Right cardiac atrium (tissue), 5 donors: ENCODE measurements at regions not wholly inside any gene's neighbourhood (a gene's known extent, or its start where the extent isn't known, plus 50 kb on each side); places are given as distances from the start of the nearest gene placed in this dataset.

Source experiments
- ATAC-seq, 2 donors: fragments of 200-7000 bp; cut with Tn5 transposase; one replicate each; pipeline versions ENCODE4 v1.8.0 to v1.9.1; 2020; ENCODE audit warnings: moderate library complexity in 2 of 2, mild to moderate bottlenecking in 1 of 2
- DNase-seq, 3 donors: peaks; one replicate each; pipeline ENCODE4 v3.0.0-alpha.2; 2020
- H3K27ac ChIP-seq: one replicate; pipeline ENCODE4 v1.5.1; 2013; ENCODE audit warnings: mild to moderate bottlenecking, low read length, control low read depth, moderate library complexity
- H3K27me3 ChIP-seq: one replicate; pipeline ENCODE4 v1.6.1; 2013; ENCODE audit not compliant: control insufficient read depth, insufficient read depth
- H3K4me1 ChIP-seq: one replicate; pipeline ENCODE4 v1.6.1; 2013; ENCODE audit warnings: low read length; ENCODE audit not compliant: control insufficient read depth, insufficient read depth
- H3K4me3 ChIP-seq: one replicate; pipeline ENCODE4 v1.5.1; 2013; ENCODE audit warnings: low read length, control low read depth
- H3K9me3 ChIP-seq: one replicate; pipeline ENCODE4 v1.6.1; 2013; ENCODE audit warnings: low read length; ENCODE audit not compliant: control insufficient read depth
- WGBS: extraction: QIAGEN DNeasy Blood & Tissue Kit; methylation state at CpG from one replicate; pipeline ENCODE4 v1.1.7; 2013; 5-methylcytosine and 5-hydroxymethylcytosine counted together
- intact Hi-C, 4 donors: fragments of 100-400 bp; cut with DNase I; formaldehyde crosslinking; loops; one replicate each; pipeline versions ENCODE4 v1.11.0 to v1.14.0; 2022 to 2023
- donor health status: healthy with polysubstance abuse.
- donor health status: DM: no; HTN: yes; CAD: no.
- donor health status: DM: no; HTN: no; CAD: no.
- donor health status: DM: no; HTN: yes; CAD: no; lungs with severe emphysema.
- donor health status: DM: yes; HTN: yes; CAD: no.

- DNase-seq (no peak), ATAC-seq (no peak)
- Histone ChIP-seq H3K4me3 (no peak overlapping the region), H3K27ac (no peak overlapping the region), H3K9me3 (no peaks in the 10 kb centered on the region), H3K4me1 (no peaks in the 10 kb centered on the region), H3K27me3 (no peaks in the 10 kb centered on the region)
- intact Hi-C loops, result no loop called here
- 83% methylated on average over 5 of the region's 5 CpGs for WGBS
Measured at GRCh38 chr2:104635608-104636007, 218.3 kb upstream of the POU3F3 start.

- WGBS, result 71% methylated on average over 7 of the region's 7 CpGs
- Histone ChIP-seq H3K9me3 (no peaks in the 10 kb centered on the region), H3K4me3 (no peak overlapping the region), H3K27me3 (no peaks in the 10 kb centered on the region), H3K4me1 (no peaks in the 10 kb centered on the region), H3K27ac (no peak overlapping the region)
- ATAC-seq, result no peak
- intact Hi-C loops, result no loop called here
- DNase-seq, result no peak
Measured at GRCh38 chr2:104638190-104638858, 215.6 kb upstream of the POU3F3 start.

DNA sequence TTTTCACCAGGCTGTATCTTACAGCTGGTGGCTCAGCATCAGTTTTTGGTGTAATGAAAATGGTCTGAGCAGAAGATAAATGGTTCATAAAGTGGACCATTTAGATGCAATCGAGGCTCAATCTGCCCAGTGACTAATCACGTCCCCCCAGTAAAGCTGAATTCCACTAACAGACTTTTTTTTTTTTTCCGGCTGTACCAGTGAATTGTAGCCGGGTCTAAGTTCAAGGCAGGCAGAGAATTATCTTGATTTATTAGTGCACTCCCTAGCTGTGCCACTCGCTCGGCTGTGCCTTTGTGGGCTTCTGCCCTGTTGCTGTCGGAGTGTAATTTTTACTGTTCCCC, 215.1 kb upstream of the POU3F3 start:
- WGBS, result 76% methylated on average over 7 of the region's 7 CpGs
- H3K4me1 ChIP-seq, result no peaks in the 10 kb centered on the region
- no peak for ATAC-seq
- DNase-seq, result no peak
- no peak overlapping the region for H3K27ac ChIP-seq
- H3K4me3 ChIP-seq, result no peak overlapping the region
- no peaks in the 10 kb centered on the region for H3K27me3 ChIP-seq
- no peaks in the 10 kb centered on the region for H3K9me3 ChIP-seq
- intact Hi-C loops, result no loop called here

- ATAC-seq (no peak), DNase-seq (no peak)
- intact Hi-C loops, result no loop called here
- Histone ChIP-seq H3K4me3 (no peak overlapping the region), H3K27me3 (no peaks in the 10 kb centered on the region), H3K4me1 (no peaks in the 10 kb centered on the region), H3K9me3 (no peaks in the 10 kb centered on the region), H3K27ac (no peak overlapping the region)
- WGBS, result 53% methylated on average over 2 of the region's 2 CpGs
Measured at GRCh38 chr2:104641786-104642185, 212.1 kb upstream of the POU3F3 start.

DNA sequence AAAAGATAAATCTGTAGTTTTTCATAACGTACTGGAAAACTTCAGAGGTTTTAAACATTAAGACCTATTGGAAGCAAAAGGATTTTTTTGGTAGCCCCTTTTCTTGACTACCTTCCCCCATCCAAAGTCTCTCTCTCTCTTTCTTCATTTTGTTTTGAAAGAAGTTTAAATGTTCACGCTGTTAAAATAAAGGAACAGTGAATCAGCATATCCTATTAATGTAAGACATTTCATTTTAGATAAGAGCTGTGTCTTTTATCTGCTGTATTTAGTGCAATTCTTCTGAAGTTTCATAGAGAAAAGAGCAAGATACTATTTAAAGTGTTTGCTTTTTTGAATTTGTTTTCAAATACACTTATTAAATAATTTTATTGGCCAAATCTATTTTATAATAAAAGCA, 205.5 kb upstream of the POU3F3 start:
- no peak overlapping the region for H3K27ac ChIP-seq
- no peaks in the 10 kb centered on the region for H3K4me1 ChIP-seq
- WGBS, result 52% methylated on average over 2 of the region's 2 CpGs
- no peak overlapping the region for H3K4me3 ChIP-seq
- DNase-seq, result no peak
- intact Hi-C loops, result no loop called here
- H3K9me3 ChIP-seq, result no peaks in the 10 kb centered on the region
- H3K27me3 ChIP-seq, result no peaks in the 10 kb centered on the region
- no peak for ATAC-seq

DNA sequence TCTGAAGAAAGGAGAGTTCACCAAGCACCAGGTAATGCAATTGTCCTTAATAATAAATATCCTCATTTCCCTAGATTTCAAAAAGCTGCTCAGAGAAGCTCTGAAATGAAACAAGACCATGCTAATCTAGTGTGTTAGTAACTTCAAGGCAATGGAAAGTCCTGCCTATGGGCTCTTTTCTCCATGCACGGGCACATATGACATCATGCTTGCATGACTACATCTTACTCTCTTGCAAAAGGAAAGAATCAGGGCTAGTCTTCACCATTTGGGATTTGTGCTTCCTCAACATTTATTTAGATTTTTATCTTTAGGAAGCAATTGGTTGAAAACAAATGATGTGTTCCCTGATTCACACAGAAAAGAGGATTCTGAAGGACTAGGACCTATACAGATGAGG, 204.0 kb upstream of the POU3F3 start:
- DNase-seq (no peak), ATAC-seq (no peak)
- Histone ChIP-seq H3K27ac (no peak overlapping the region), H3K27me3 (no peaks in the 10 kb centered on the region), H3K4me3 (no peak overlapping the region), H3K4me1 (no peaks in the 10 kb centered on the region), H3K9me3 (no peaks in the 10 kb centered on the region)
- intact Hi-C loops, result no loop called here
- WGBS, result 80% methylated on average over 1 of the region's 1 CpG

DNA sequence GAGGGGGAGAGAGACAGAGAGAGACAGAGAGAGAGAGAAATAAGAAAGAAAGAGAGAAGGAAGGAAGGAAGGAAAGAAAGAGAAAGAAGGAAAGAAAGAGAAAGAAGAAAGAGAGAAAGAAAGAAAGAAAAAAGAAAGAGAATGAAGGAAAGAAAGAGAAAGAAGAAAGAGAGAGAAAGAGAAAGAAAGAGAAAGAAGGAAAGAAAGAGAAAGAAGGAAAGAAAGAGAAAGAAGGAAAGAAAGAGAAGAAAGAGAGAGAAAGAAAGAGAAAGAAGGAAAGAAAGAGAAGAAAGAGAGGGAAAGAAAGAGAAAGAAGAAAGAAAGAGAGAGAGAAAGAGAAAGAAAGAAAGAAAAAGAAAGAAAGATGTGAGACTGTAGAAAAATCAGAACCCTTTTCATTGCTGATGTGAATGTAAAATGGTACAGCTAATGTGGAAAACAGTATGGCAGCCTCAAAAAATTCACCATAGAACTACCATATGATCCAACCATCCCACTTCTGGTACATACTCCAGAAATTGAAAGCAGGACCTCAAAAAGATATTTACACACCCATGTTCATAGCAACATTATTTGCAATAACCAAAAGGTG, 203.4 kb upstream of the POU3F3 start:
- intact Hi-C loops, result no loop called here
- DNase-seq (no peak), ATAC-seq (no peak)
- Histone ChIP-seq H3K9me3 (no peaks in the 10 kb centered on the region), H3K4me1 (no peaks in the 10 kb centered on the region), H3K27ac (no peak overlapping the region), H3K27me3 (no peaks in the 10 kb centered on the region), H3K4me3 (no peak overlapping the region)

DNA sequence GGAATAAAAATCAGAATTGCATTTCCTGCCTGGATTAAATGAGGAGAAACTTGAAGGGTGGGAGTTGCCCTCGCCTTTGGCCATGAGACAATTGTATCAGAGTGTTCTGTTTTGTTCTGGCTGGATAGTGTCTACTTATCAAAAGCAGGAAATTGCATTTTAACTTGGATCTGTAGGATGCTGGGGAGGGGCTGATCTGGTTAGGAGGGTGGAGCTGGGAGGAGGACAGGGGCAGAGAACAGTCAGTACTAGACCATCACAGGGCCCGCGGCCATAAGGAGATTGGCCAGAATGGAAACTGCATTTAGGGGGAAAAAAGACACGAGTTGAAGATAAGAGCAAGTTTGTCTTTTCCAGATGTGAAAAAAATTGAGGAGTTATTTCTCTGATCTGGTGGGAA, 199.1 kb upstream of the POU3F3 start:
- Histone ChIP-seq H3K4me3 (no peak overlapping the region), H3K27ac (no peak overlapping the region), H3K27me3 (no peaks in the 10 kb centered on the region), H3K9me3 (no peaks in the 10 kb centered on the region), H3K4me1 (peaks cover 5% of the 10 kb centered on the region)
- WGBS, result 37% methylated on average over 4 of the region's 4 CpGs
- DNase-seq (peak; percentile 68 to 88 (median 76)), ATAC-seq (peak; percentile 92 to 93)
- intact Hi-C loops, result no loop called here

- 25% methylated on average over 20 of the region's 20 CpGs for WGBS
- Histone ChIP-seq H3K27ac (peak overlapping the region; percentile 47), H3K9me3 (no peaks in the 10 kb centered on the region), H3K4me3 (no peak overlapping the region), H3K27me3 (no peaks in the 10 kb centered on the region), H3K4me1 (peaks cover 5% of the 10 kb centered on the region)
- DNase-seq, result peak; percentile 19 to 60 (median 48)
- intact Hi-C loops, result no loop called here
- peak in 1 of 2 donors; percentile 22 for ATAC-seq
Measured at GRCh38 chr2:104656571-104657163, 197.2 kb upstream of the POU3F3 start.

- H3K27me3 ChIP-seq, result no peaks in the 10 kb centered on the region
- WGBS, result 34% methylated on average over 19 of the region's 19 CpGs
Measured at GRCh38 chr2:104658144-104658835, 195.6 kb upstream of the POU3F3 start.

DNA sequence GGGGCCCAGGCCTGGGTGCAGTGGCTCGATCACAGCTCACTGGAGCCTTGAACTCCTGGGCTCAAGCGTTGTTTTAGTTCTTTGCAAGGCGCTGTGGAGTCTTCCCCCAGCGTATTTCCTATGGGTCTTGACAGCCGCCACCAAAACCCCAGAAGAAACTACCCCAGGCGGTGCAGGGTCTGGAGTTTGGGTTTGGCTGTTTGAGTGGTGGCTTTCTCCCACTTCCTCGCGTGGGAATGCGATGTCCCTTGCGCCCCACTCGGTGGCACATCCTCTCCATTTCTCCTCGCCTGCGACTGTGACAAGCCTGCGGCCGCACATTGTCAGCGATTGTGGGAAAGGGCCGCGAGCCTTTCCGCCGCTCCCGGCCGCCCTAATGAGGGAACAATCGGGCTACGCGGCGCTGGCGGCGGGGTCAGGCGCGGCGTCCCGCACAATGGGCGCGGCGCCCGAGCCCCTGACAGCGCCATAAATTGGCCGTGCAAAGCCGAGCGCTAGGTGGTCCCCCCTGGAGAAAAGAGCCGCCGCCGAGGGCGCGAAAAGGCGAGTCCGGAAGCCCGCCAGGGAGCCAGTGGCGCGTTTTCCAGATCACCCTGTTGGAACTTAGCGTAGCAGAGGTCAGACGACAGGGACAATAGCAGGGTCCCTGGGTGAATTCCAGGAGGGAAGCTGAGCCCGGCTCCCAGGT, 194.9 kb upstream of the POU3F3 start:
- Histone ChIP-seq H3K4me3 (no peak overlapping the region), H3K27ac (peak overlapping the region; percentile 91), H3K27me3 (no peaks in the 10 kb centered on the region), H3K9me3 (no peaks in the 10 kb centered on the region), H3K4me1 (peaks cover 5% of the 10 kb centered on the region)
- WGBS, result 8% methylated on average over 53 of the region's 53 CpGs
- intact Hi-C loops, result no loop called here
- ATAC-seq (peak; percentile 31 to 47), DNase-seq (peak; percentile 31 to 64 (median 55))

More at GRCh38 chr2:104658144-104658835, 195.6 kb upstream of the POU3F3 start:
- no peaks in the 10 kb centered on the region for H3K9me3 ChIP-seq
- intact Hi-C loops, result no loop called here
- H3K27ac ChIP-seq, result peak overlapping the region; percentile 91
- DNase-seq, result peak; percentile 85 to 90 (median 90)
- H3K4me1 ChIP-seq, result peaks cover 5% of the 10 kb centered on the region
- ATAC-seq, result peak; percentile 85 to 94
- H3K4me3 ChIP-seq, result no peak overlapping the region
